ENCODE measurements at regions not wholly inside any gene's neighbourhood (a gene's known extent, or its start where the extent isn't known, plus 50 kb on each side); places are given as distances from the start of the nearest gene placed in this dataset.

GRCh38 chr7:152911922-152912321 is 152.4 kb downstream of the ACTR3B start:
- H3K4me1 ChIP-seq (ENCODE audit: control insufficient read depth in 5 of 5, insufficient read depth in 5 of 5, low read length in 5 of 5): peaks cover 0 to 16% (median 0%) of the 10 kb centered on the region in 5 donors
- DNase-seq (no peak), ATAC-seq (ENCODE audit: insufficient read depth, low FRiP score) (no peak)
- WGBS, 2 donors: 86 to 88% methylated on average over 11 of the region's 11 CpGs
- H3K9me3 ChIP-seq (ENCODE audit: control insufficient read depth in 4 of 4, insufficient read depth in 3 of 4, low read length in 3 of 4): peaks cover 0 to 7% (median 0%) of the 10 kb centered on the region in 4 donors
- TF ChIP-seq CTCF (IDR thresholded peaks at IDR 0.05; ENCODE audit: control extremely low read depth, extremely low read depth): no peak
- no peaks in the 10 kb centered on the region for H3K36me3 ChIP-seq (ENCODE audit: control insufficient read depth in 4 of 4, insufficient read depth in 4 of 4, low read length in 4 of 4)
- no peak overlapping the region for H3K27ac ChIP-seq (ENCODE audit: low read depth in 1 of 2, low read length in 1 of 2)
- H3K4me3 ChIP-seq: no peak overlapping the region
- no peaks in the 10 kb centered on the region for H3K27me3 ChIP-seq (ENCODE audit: control insufficient read depth in 3 of 3, insufficient read depth in 3 of 3, low read length in 2 of 3)
- no peak overlapping the region for H3K9ac ChIP-seq (ENCODE audit: insufficient read depth in 1 of 2, low read length in 2 of 2)

DNA sequence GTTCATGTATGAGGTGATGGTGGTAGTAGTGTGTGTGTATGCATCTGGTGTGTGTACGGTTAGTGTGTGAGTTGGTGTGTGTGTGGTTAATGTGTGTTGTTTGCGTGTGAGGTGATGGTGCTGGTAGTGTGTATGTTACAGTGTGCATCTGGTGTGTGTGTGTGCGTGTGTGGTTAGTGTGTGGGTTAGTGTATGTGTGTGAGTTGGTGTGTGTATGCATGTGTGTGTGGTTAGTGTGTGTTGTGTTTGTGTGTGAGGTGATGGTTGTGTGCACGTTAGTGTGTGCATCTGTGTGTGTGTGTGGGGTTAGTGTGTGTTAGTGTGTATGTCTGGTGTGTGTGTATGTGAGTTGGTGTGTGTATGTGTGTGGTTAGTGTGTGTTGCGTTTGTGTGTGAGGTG is 153.0 kb downstream of the ACTR3B start:
- Histone ChIP-seq H3K27me3 (ENCODE audit: control insufficient read depth in 3 of 3, insufficient read depth in 3 of 3, low read length in 2 of 3) (no peaks in the 10 kb centered on the region), H3K27ac (ENCODE audit: low read depth in 1 of 2, low read length in 1 of 2) (no peak overlapping the region), H3K4me3 (no peak overlapping the region), H3K36me3 (ENCODE audit: control insufficient read depth in 4 of 4, insufficient read depth in 4 of 4, low read length in 4 of 4) (no peaks in the 10 kb centered on the region), H3K9ac (ENCODE audit: insufficient read depth in 1 of 2, low read length in 2 of 2) (no peak overlapping the region), H3K9me3 (ENCODE audit: control insufficient read depth in 4 of 4, insufficient read depth in 3 of 4, low read length in 3 of 4) (peaks cover 0 to 7% (median 0%) of the 10 kb centered on the region in 4 donors), H3K4me1 (ENCODE audit: control insufficient read depth in 5 of 5, insufficient read depth in 5 of 5, low read length in 5 of 5) (peaks cover 0 to 16% (median 0%) of the 10 kb centered on the region in 5 donors)
- TF ChIP-seq CTCF (IDR thresholded peaks at IDR 0.05; ENCODE audit: control extremely low read depth, extremely low read depth): no peak
- no peak for ATAC-seq (ENCODE audit: insufficient read depth, low FRiP score)
- DNase-seq: no peak
- WGBS, 2 donors: 94 to 95% methylated on average over 5 of the region's 5 CpGs

DNA sequence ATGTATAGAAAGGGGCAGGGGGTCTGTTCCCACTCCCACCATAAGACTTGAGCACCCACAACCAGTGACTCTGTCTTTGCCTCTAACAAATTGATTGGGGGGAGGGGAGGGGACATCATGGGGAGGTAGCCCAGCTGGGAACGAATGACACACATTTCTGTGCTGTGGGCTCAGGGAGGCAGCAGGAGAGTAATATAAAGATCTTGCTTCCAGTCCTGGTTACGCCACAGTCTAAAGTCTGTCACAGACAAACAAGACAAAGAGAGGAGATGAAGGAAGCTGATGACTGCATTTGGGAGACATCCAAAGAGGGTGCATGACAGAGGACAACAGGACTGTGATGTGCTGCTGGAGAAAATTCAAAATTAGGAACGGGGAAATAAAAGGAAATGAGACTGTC is 153.9 kb downstream of the ACTR3B start:
- Histone ChIP-seq H3K9me3 (ENCODE audit: control insufficient read depth in 4 of 4, insufficient read depth in 3 of 4, low read length in 3 of 4) (peaks cover 0 to 7% (median under 1%) of the 10 kb centered on the region in 4 donors), H3K4me1 (ENCODE audit: control insufficient read depth in 5 of 5, insufficient read depth in 5 of 5, low read length in 5 of 5) (peaks cover 0 to 16% (median 0%) of the 10 kb centered on the region in 5 donors), H3K9ac (ENCODE audit: insufficient read depth in 1 of 2, low read length in 2 of 2) (no peak overlapping the region), H3K27me3 (ENCODE audit: control insufficient read depth in 3 of 3, insufficient read depth in 3 of 3, low read length in 2 of 3) (no peaks in the 10 kb centered on the region), H3K36me3 (ENCODE audit: control insufficient read depth in 4 of 4, insufficient read depth in 4 of 4, low read length in 4 of 4) (no peaks in the 10 kb centered on the region), H3K27ac (ENCODE audit: low read depth in 1 of 2, low read length in 1 of 2) (no peak overlapping the region), H3K4me3 (no peak overlapping the region)
- DNase-seq (no peak), ATAC-seq (ENCODE audit: insufficient read depth, low FRiP score) (no peak)
- 63 to 89% methylated on average over 3 of the region's 3 CpGs for WGBS, 2 donors
- TF ChIP-seq CTCF (IDR thresholded peaks at IDR 0.05; ENCODE audit: control extremely low read depth, extremely low read depth): no peak

All from lung (tissue), 11 donors.